ENCODE measurements at regions not wholly inside any gene's neighbourhood (a gene's known extent, or its start where the extent isn't known, plus 50 kb on each side); places are given as distances from the start of the nearest gene placed in this dataset.

GRCh38 chr4:45368832-45369231 is 642.5 kb upstream of the GNPDA2 start:
- TF ChIP-seq HCFC1 (IDR thresholded peaks at IDR 0.05; ENCODE audit: low read length), result no peak
- no peak for TF ChIP-seq SP1 (IDR thresholded peaks at IDR 0.05; ENCODE audit: low read depth, low read length)
- no peak for TF ChIP-seq CTCF (IDR thresholded peaks at IDR 0.05 in 2 of 3, conservative IDR thresholded peaks at IDR 0.05 in 1 of 3; ENCODE audit: control insufficient read depth in 2 of 3, extremely low read depth in 1 of 3, insufficient read depth in 1 of 3, low read depth in 3 of 3, low read length in 3 of 3)
- TF ChIP-seq JUND (IDR thresholded peaks at IDR 0.05; ENCODE audit: low read depth, low read length), result no peak
- TF ChIP-seq REST (IDR thresholded peaks at IDR 0.05; ENCODE audit: low read depth, low read length), result no peak
- TF ChIP-seq BHLHE40 (IDR thresholded peaks at IDR 0.05; ENCODE audit: borderline replicate concordance in 1 of 2, low read depth in 2 of 2, low read length in 1 of 2), result no peak
- TF ChIP-seq EZH2 (IDR thresholded peaks at IDR 0.05; ENCODE audit: borderline replicate concordance, control insufficient read depth, low read depth, low read length), result no peak
- no peak for TF ChIP-seq YY1 (IDR thresholded peaks at IDR 0.05; ENCODE audit: low read depth, low read length)

Data from GM12878 (cell line).